Sigmoid colon (tissue), 3 donors: ENCODE measurements at regions not wholly inside any gene's neighbourhood (a gene's known extent, or its start where the extent isn't known, plus 50 kb on each side); places are given as distances from the start of the nearest gene placed in this dataset.

Experiments used
- POLR2A ChIP-seq, 2 donors: fragments of 450-650 bp; IDR thresholded peaks; one replicate each; pipeline ENCODE4 v1.6.1; 2016; ENCODE audit warnings: antibody characterized with exemption in 2 of 2, mild to moderate bottlenecking in 2 of 2, moderate library complexity in 2 of 2
- TF ChIP-seq, protein P1 (sequence below), 4 experiments: fragments of 450-650 bp in 3 of 4; fragments of 200-600 bp in 1 of 4; IDR thresholded peaks; one replicate each; pipeline ENCODE4 v1.5.1; 2016 to 2019; ENCODE audit warnings: antibody characterized with exemption in 4 of 4, mild to moderate bottlenecking in 3 of 4, moderate library complexity in 2 of 4

DNA sequence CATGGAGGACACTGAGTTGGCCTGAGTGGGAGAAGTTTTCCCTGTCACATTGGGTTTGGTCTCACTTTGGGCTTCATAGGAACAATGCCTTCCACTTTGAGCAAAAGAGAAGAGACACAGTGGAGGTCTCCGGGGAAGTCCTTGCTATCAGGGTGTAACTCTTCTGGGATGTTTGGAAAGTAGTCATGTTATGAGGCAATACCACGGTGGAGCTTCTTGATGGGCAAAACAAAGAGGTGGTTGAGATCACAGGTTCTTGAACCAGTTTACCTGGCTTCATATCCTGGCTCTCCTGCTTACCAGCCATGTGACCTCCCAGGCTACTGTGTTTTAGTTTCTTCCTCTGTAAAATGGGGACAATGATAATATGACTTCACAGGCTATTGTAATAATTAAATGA, 478.6 kb downstream of the SLC4A3 start:
- TF ChIP-seq, protein P1, sequence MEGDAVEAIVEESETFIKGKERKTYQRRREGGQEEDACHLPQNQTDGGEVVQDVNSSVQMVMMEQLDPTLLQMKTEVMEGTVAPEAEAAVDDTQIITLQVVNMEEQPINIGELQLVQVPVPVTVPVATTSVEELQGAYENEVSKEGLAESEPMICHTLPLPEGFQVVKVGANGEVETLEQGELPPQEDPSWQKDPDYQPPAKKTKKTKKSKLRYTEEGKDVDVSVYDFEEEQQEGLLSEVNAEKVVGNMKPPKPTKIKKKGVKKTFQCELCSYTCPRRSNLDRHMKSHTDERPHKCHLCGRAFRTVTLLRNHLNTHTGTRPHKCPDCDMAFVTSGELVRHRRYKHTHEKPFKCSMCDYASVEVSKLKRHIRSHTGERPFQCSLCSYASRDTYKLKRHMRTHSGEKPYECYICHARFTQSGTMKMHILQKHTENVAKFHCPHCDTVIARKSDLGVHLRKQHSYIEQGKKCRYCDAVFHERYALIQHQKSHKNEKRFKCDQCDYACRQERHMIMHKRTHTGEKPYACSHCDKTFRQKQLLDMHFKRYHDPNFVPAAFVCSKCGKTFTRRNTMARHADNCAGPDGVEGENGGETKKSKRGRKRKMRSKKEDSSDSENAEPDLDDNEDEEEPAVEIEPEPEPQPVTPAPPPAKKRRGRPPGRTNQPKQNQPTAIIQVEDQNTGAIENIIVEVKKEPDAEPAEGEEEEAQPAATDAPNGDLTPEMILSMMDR (IDR thresholded peaks at IDR 0.05): no peak
- TF ChIP-seq POLR2A (IDR thresholded peaks at IDR 0.05): no peak
